ENCODE measurements at regions not wholly inside any gene's neighbourhood (a gene's known extent, or its start where the extent isn't known, plus 50 kb on each side); places are given as distances from the start of the nearest gene placed in this dataset.

GRCh38 chr7:46024263-46024916 is 103.3 kb upstream of the IGFBP3 start:
- DNase-seq: no peak

GRCh38 chr7:46022397-46022796 is 101.3 kb upstream of the IGFBP3 start:
- DNase-seq: no peak

- DNase-seq: peak; percentile 86
These were observed 94.2 kb upstream of the IGFBP3 start for GRCh38 chr7:46015107-46015868.

GRCh38 chr7:46011501-46011900 is 90.4 kb upstream of the IGFBP3 start:
- no peak for DNase-seq

- no peak for DNase-seq
These were observed 90.0 kb upstream of the IGFBP3 start for GRCh38 chr7:46011059-46011458.

- no peak for DNase-seq
These were observed 88.1 kb upstream of the IGFBP3 start for GRCh38 chr7:46009211-46009610.

- DNase-seq: no peak
These were observed 87.0 kb upstream of the IGFBP3 start for GRCh38 chr7:46007990-46008643.

- DNase-seq: no peak
These were observed 86.1 kb upstream of the IGFBP3 start for GRCh38 chr7:46007194-46007593.

- no peak for DNase-seq
These were observed 85.7 kb upstream of the IGFBP3 start for GRCh38 chr7:46006723-46007122.

GRCh38 chr7:46006212-46006611 is 85.1 kb upstream of the IGFBP3 start:
- DNase-seq: no peak

- no peak for DNase-seq
These were observed 83.9 kb upstream of the IGFBP3 start for GRCh38 chr7:46004965-46005364.

- no peak for DNase-seq
These were observed 83.1 kb upstream of the IGFBP3 start for GRCh38 chr7:46003896-46004875.

- no peak for DNase-seq
These were observed 82.1 kb upstream of the IGFBP3 start for GRCh38 chr7:46003161-46003560.

GRCh38 chr7:46000513-46000912 is 79.4 kb upstream of the IGFBP3 start:
- DNase-seq: no peak

- DNase-seq: no peak
These were observed 78.5 kb upstream of the IGFBP3 start for GRCh38 chr7:45999541-45999940.

GRCh38 chr7:45998506-45998905 is 77.4 kb upstream of the IGFBP3 start:
- DNase-seq: no peak

GRCh38 chr7:45993621-45994020 is 72.5 kb upstream of the IGFBP3 start:
- DNase-seq: no peak

- DNase-seq: no peak
These were observed 71.8 kb upstream of the IGFBP3 start for GRCh38 chr7:45992826-45993225.

GRCh38 chr7:45990276-45990675 is 69.2 kb upstream of the IGFBP3 start:
- no peak for DNase-seq

- DNase-seq: no peak
These were observed 67.5 kb upstream of the IGFBP3 start for GRCh38 chr7:45988405-45989057.

GRCh38 chr7:45987521-45988290 is 66.6 kb upstream of the IGFBP3 start:
- DNase-seq: no peak

Data from retina (tissue), 1 donor.